ENCODE measurements at regions not wholly inside any gene's neighbourhood (a gene's known extent, or its start where the extent isn't known, plus 50 kb on each side); places are given as distances from the start of the nearest gene placed in this dataset.

GRCh38 chr22:47623763-47624148 is 861.3 kb downstream of the TBC1D22A start:
- no peak for TF ChIP-seq CTCF (IDR thresholded peaks at IDR 0.05)
- no peak for TF ChIP-seq POLR2A (IDR thresholded peaks at IDR 0.05)
- TF ChIP-seq EP300 (IDR thresholded peaks at IDR 0.05): no peak

All from tibial nerve (tissue), 4 donors.